ENCODE measurements at regions not wholly inside any gene's neighbourhood (a gene's known extent, or its start where the extent isn't known, plus 50 kb on each side); places are given as distances from the start of the nearest gene placed in this dataset.
A peak's percentile ranks its signal among the peaks of the same experiment; 100 is the strongest.

DNA sequence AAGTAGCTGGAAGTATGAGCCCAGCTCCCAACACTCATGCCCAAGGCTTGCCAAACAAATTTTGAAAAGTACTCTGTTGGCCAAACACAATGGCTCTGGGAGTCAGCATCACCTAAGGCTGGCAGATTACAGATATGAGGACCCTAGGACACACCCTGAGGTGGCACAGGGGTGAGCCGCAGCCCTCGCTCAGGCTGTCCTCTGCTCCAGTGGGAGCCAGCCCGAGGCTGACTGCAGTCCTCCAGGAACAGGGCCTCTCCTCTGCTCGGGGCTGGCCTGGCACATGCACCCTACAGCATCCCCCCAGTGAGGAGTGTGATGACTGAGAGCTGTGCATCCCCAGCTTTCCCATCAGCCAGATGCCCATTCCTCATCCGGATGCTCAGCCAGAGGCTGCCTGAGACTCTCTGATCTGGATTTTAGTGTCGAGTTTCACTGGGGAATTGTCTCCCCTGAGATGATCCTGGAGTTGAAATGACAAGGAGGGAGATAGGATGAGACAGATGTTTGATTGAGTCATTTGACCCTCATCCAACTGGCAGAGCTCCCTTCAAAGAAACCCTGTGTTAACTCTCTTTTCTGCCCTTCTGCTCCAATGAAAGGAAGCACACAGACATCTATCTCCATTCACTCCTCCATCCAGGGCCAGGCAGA, 269.3 kb upstream of the NCKAP5 start:
- Mint-ChIP-seq H3K27me3 (ENCODE audit: unreplicated experiment) (peaks cover 16% of the 10 kb centered on the region), H3K4me1 (ENCODE audit: low read depth, unreplicated experiment) (peaks cover 30% of the 10 kb centered on the region), H3K27ac (ENCODE audit: unreplicated experiment) (no peak overlapping the region), H3K36me3 (ENCODE audit: unreplicated experiment) (peaks cover 3% of the 10 kb centered on the region), H3K4me3 (ENCODE audit: unreplicated experiment) (no peak overlapping the region), H3K9me3 (ENCODE audit: unreplicated experiment) (peaks cover 9% of the 10 kb centered on the region)
- DNase-seq, result no peak
- TF ChIP-seq, protein P1, sequence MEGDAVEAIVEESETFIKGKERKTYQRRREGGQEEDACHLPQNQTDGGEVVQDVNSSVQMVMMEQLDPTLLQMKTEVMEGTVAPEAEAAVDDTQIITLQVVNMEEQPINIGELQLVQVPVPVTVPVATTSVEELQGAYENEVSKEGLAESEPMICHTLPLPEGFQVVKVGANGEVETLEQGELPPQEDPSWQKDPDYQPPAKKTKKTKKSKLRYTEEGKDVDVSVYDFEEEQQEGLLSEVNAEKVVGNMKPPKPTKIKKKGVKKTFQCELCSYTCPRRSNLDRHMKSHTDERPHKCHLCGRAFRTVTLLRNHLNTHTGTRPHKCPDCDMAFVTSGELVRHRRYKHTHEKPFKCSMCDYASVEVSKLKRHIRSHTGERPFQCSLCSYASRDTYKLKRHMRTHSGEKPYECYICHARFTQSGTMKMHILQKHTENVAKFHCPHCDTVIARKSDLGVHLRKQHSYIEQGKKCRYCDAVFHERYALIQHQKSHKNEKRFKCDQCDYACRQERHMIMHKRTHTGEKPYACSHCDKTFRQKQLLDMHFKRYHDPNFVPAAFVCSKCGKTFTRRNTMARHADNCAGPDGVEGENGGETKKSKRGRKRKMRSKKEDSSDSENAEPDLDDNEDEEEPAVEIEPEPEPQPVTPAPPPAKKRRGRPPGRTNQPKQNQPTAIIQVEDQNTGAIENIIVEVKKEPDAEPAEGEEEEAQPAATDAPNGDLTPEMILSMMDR (IDR thresholded peaks at IDR 0.05; ENCODE audit: partially characterized antibody, unreplicated experiment), result no peak

DNA sequence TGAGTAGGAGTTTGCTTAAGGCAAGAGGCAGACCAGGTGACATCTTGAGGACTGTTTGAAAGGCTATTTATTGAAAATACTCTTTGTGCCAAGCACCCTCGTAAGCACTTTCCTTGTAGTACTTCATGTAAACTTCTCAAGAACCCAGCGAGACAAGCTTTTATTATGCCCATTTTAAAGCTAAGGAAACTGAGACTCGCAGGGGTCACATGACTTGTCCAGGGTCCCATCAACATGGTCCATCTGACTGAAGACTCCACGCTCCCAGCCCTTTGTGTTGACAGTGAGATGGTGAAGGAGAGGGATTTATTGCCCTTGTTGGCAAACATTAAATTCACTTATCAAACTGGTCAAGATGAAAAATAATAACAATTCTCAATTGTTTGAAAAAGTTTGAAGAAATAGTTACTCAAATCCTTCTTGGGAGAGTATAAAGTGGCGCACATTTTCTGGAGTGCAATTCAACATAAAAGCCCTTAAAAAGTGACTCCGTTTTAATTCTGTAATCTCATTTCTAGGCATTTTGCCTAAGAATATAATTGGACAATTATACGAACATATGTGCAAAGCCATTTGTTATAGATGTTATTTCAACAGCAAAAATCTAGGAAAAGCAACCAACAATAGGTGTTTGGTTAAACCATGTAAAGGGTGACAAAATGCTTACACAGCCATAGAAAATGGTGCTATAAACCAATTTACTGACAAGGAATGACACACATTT, 270.5 kb upstream of the NCKAP5 start:
- Mint-ChIP-seq H3K4me3 (ENCODE audit: unreplicated experiment) (no peak overlapping the region), H3K27ac (ENCODE audit: unreplicated experiment) (no peak overlapping the region), H3K4me1 (ENCODE audit: low read depth, unreplicated experiment) (peaks cover 37% of the 10 kb centered on the region), H3K36me3 (ENCODE audit: unreplicated experiment) (peaks cover 4% of the 10 kb centered on the region), H3K27me3 (ENCODE audit: unreplicated experiment) (peaks cover 19% of the 10 kb centered on the region), H3K9me3 (ENCODE audit: unreplicated experiment) (peaks cover 15% of the 10 kb centered on the region)
- TF ChIP-seq, protein P1 (IDR thresholded peaks at IDR 0.05; ENCODE audit: partially characterized antibody, unreplicated experiment), result no peak
- no peak for DNase-seq

DNA sequence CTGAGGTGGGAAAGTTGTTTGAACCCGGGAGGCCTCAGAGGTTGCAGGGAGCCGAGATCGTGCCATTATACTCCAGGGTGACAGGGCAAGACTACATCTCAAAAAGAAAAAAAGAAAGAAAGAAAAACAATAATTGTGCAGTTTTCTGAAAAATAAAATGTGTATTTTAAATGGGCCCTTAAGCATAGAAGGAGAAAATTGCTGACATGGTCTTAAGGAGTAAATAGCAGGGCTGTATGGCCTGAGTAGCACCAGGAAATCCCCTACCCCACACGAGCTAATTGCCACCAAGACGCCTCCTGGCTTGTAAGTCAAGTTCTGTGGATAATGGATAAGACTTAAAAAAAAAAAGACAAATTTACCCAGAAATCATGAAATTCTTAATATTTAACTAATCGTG, 271.4 kb upstream of the NCKAP5 start:
- Mint-ChIP-seq H3K36me3 (ENCODE audit: unreplicated experiment) (peaks cover 4% of the 10 kb centered on the region), H3K27ac (ENCODE audit: unreplicated experiment) (no peak overlapping the region), H3K9me3 (ENCODE audit: unreplicated experiment) (peaks cover 15% of the 10 kb centered on the region), H3K27me3 (ENCODE audit: unreplicated experiment) (peaks cover 19% of the 10 kb centered on the region), H3K4me1 (ENCODE audit: low read depth, unreplicated experiment) (peaks cover 43% of the 10 kb centered on the region), H3K4me3 (ENCODE audit: unreplicated experiment) (no peak overlapping the region)
- TF ChIP-seq, protein P1 (IDR thresholded peaks at IDR 0.05; ENCODE audit: partially characterized antibody, unreplicated experiment), result no peak
- DNase-seq, result no peak

DNA sequence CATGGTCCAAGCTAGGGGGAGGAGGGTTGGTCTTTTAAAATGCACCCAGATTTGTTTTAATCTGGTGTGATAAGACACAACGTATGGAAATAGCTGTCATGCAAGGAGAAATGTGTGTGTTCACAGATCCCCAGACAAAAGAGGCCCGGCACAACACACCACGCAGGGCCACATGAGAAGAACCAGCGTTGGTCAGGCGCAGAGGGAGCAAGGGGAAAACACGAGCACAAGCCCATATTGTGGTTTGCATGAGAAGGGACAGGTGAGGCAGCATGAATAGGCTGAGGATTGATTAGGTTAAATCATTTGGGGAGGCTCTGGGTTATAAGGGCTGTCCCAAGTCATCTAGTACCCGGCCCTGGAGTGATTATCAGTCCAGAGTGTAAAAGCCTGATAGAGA, 272.5 kb upstream of the NCKAP5 start:
- TF ChIP-seq, protein P1 (IDR thresholded peaks at IDR 0.05; ENCODE audit: partially characterized antibody, unreplicated experiment), result no peak
- peaks cover 14% of the 10 kb centered on the region for H3K9me3 Mint-ChIP-seq (ENCODE audit: unreplicated experiment)
- H3K27me3 Mint-ChIP-seq (ENCODE audit: unreplicated experiment), result peaks cover 19% of the 10 kb centered on the region
- no peak overlapping the region for H3K4me3 Mint-ChIP-seq (ENCODE audit: unreplicated experiment)
- peak overlapping the region; percentile 66 for H3K27ac Mint-ChIP-seq (ENCODE audit: unreplicated experiment)
- no peak for DNase-seq
- H3K4me1 Mint-ChIP-seq (ENCODE audit: low read depth, unreplicated experiment), result peaks cover 45% of the 10 kb centered on the region
- H3K36me3 Mint-ChIP-seq (ENCODE audit: unreplicated experiment), result peaks cover 4% of the 10 kb centered on the region

DNA sequence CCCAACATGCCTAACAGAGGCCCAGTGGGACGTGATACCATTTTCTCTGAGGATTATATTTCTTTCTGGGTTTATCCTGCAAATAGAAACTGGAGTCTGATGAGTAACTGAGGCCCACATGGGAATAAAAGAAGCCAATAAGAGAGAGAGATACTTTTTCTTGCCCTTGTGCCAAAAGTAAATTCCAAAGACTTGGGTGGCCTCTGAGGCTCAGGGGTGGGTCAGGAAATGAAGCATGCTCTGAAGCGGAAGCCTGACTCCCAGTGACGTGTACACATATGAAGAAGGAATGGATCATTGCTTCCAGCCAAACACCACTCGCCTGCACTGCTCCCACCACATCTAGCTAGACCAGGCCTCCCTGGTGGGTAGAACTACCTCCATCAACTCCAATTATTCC, 273.6 kb upstream of the NCKAP5 start:
- peaks cover 42% of the 10 kb centered on the region for H3K4me1 Mint-ChIP-seq (ENCODE audit: low read depth, unreplicated experiment)
- H3K27ac Mint-ChIP-seq (ENCODE audit: unreplicated experiment), result peak overlapping the region; percentile 91
- H3K4me3 Mint-ChIP-seq (ENCODE audit: unreplicated experiment), result peak overlapping the region; percentile 56
- peaks cover 14% of the 10 kb centered on the region for H3K27me3 Mint-ChIP-seq (ENCODE audit: unreplicated experiment)
- DNase-seq, result no peak
- H3K36me3 Mint-ChIP-seq (ENCODE audit: unreplicated experiment), result peaks cover 4% of the 10 kb centered on the region
- TF ChIP-seq, protein P1 (IDR thresholded peaks at IDR 0.05; ENCODE audit: partially characterized antibody, unreplicated experiment), result no peak
- peaks cover 13% of the 10 kb centered on the region for H3K9me3 Mint-ChIP-seq (ENCODE audit: unreplicated experiment)

Measured in glutamatergic neuron (in vitro differentiated cells).